Mesodermal cell (in vitro differentiated cells): ENCODE measurements at regions not wholly inside any gene's neighbourhood (a gene's known extent, or its start where the extent isn't known, plus 50 kb on each side); places are given as distances from the start of the nearest gene placed in this dataset.

Experiments used
- H3K27ac ChIP-seq: 2 replicates; pipeline ENCODE4 v1.7.0; 2013; ENCODE audit warnings: mild to moderate bottlenecking, low read depth, low read length, moderate library complexity; ENCODE audit not compliant: severe bottlenecking
- H3K36me3 ChIP-seq: 2 replicates; pipeline ENCODE4 v1.7.1; 2013; ENCODE audit warnings: mild to moderate bottlenecking, low read length, moderate library complexity; ENCODE audit not compliant: control insufficient read depth, insufficient read depth
- H3K4me1 ChIP-seq: one replicate; pipeline ENCODE4 v1.7.1; 2013; ENCODE audit warnings: mild to moderate bottlenecking, low read length; ENCODE audit not compliant: insufficient read depth, control insufficient read depth, poor library complexity, severe bottlenecking
- H3K4me3 ChIP-seq: 2 replicates; pipeline ENCODE4 v1.7.0; 2013; ENCODE audit warnings: low read length, control low read depth, mild to moderate bottlenecking; ENCODE audit not compliant: insufficient read depth, poor library complexity, severe bottlenecking; ENCODE audit errors: extremely low read depth
- H3K9me3 ChIP-seq: 2 replicates; pipeline ENCODE4 v1.7.1; 2013; ENCODE audit warnings: mild to moderate bottlenecking, low read length, moderate library complexity; ENCODE audit not compliant: control insufficient read depth
- WGBS, 2 experiments: methylation state at CpG; one replicate each; pipeline ENCODE4 v1.1.5; 2013; ENCODE audit warnings: missing lambda C conversion rate in 2 of 2; ENCODE audit not compliant: insufficient coverage in 2 of 2; 5-methylcytosine and 5-hydroxymethylcytosine counted together

GRCh38 chr13:106246666-106247188 lies 288.7 kb downstream of the EFNB2 start:
- WGBS, 2 experiments: 33% methylated on average over 1 of the region's 4 CpGs; no CpG with 5 or more reads in 1 of the 2 experiments
- Histone ChIP-seq H3K9me3 (no peaks in the 10 kb centered on the region), H3K4me1 (peaks cover 2% of the 10 kb centered on the region), H3K27ac (no peak overlapping the region), H3K4me3 (no peak overlapping the region), H3K36me3 (no peaks in the 10 kb centered on the region)

GRCh38 chr13:106246242-106246641 lies 289.2 kb downstream of the EFNB2 start:
- H3K4me3 ChIP-seq: no peak overlapping the region
- no peaks in the 10 kb centered on the region for H3K36me3 ChIP-seq
- H3K9me3 ChIP-seq: no peaks in the 10 kb centered on the region
- H3K27ac ChIP-seq: no peak overlapping the region
- H3K4me1 ChIP-seq: peaks cover 4% of the 10 kb centered on the region
- 45 to 71% methylated on average over 1 to 3 of the region's 3 CpGs for WGBS, 2 experiments

- 63 to 87% methylated on average over 3 to 4 of the region's 6 CpGs for WGBS, 2 experiments
- H3K36me3 ChIP-seq: no peaks in the 10 kb centered on the region
- H3K9me3 ChIP-seq: no peaks in the 10 kb centered on the region
- H3K4me1 ChIP-seq: peaks cover 4% of the 10 kb centered on the region
- no peak overlapping the region for H3K27ac ChIP-seq
- H3K4me3 ChIP-seq: no peak overlapping the region
Measured at GRCh38 chr13:106243011-106243565, 292.4 kb downstream of the EFNB2 start.

- H3K4me1 ChIP-seq: peaks cover 4% of the 10 kb centered on the region
- H3K4me3 ChIP-seq: no peak overlapping the region
- no peak overlapping the region for H3K27ac ChIP-seq
- no peaks in the 10 kb centered on the region for H3K9me3 ChIP-seq
- 91 to 93% methylated on average over 3 to 4 of the region's 10 CpGs for WGBS, 2 experiments
- no peaks in the 10 kb centered on the region for H3K36me3 ChIP-seq
Measured at GRCh38 chr13:106241974-106242953, 293.2 kb downstream of the EFNB2 start.

GRCh38 chr13:106238690-106239089 lies 296.8 kb downstream of the EFNB2 start:
- Histone ChIP-seq H3K4me1 (peaks cover 4% of the 10 kb centered on the region), H3K36me3 (no peaks in the 10 kb centered on the region), H3K9me3 (no peaks in the 10 kb centered on the region), H3K27ac (no peak overlapping the region), H3K4me3 (no peak overlapping the region)
- 98 to 99% methylated on average over 6 of the region's 8 CpGs for WGBS, 2 experiments

GRCh38 chr13:106234636-106235035 lies 300.8 kb downstream of the EFNB2 start:
- Histone ChIP-seq H3K27ac (no peak overlapping the region), H3K9me3 (no peaks in the 10 kb centered on the region), H3K4me1 (no peaks in the 10 kb centered on the region), H3K4me3 (no peak overlapping the region), H3K36me3 (no peaks in the 10 kb centered on the region)
- WGBS, 2 experiments: 95% methylated on average over 4 to 5 of the region's 9 CpGs

- no peaks in the 10 kb centered on the region for H3K4me1 ChIP-seq
- no peak overlapping the region for H3K27ac ChIP-seq
- H3K9me3 ChIP-seq: no peaks in the 10 kb centered on the region
- no CpG with 5 or more reads among the region's 1 CpG for WGBS, 2 experiments
- no peak overlapping the region for H3K4me3 ChIP-seq
- no peaks in the 10 kb centered on the region for H3K36me3 ChIP-seq
Measured at GRCh38 chr13:106233134-106233735, 302.2 kb downstream of the EFNB2 start.

- no peak overlapping the region for H3K4me3 ChIP-seq
- H3K36me3 ChIP-seq: no peaks in the 10 kb centered on the region
- no peaks in the 10 kb centered on the region for H3K9me3 ChIP-seq
- H3K4me1 ChIP-seq: no peaks in the 10 kb centered on the region
- H3K27ac ChIP-seq: no peak overlapping the region
- WGBS, 2 experiments: 86 to 90% methylated on average over 1 to 2 of the region's 3 CpGs
Measured at GRCh38 chr13:106232681-106233080, 302.8 kb downstream of the EFNB2 start.

- 83% methylated on average over 1 of the region's 1 CpG; no CpG with 5 or more reads in 1 of the 2 experiments for WGBS, 2 experiments
- Histone ChIP-seq H3K27ac (no peak overlapping the region), H3K36me3 (no peaks in the 10 kb centered on the region), H3K9me3 (no peaks in the 10 kb centered on the region), H3K4me3 (no peak overlapping the region), H3K4me1 (no peaks in the 10 kb centered on the region)
Measured at GRCh38 chr13:106230450-106230849, 305.0 kb downstream of the EFNB2 start.

GRCh38 chr13:106225126-106225525 lies 310.3 kb downstream of the EFNB2 start:
- H3K9me3 ChIP-seq: no peaks in the 10 kb centered on the region
- no peak overlapping the region for H3K4me3 ChIP-seq
- H3K4me1 ChIP-seq: no peaks in the 10 kb centered on the region
- no peaks in the 10 kb centered on the region for H3K36me3 ChIP-seq
- 57 to 100% methylated on average over 1 of the region's 2 CpGs for WGBS, 2 experiments
- no peak overlapping the region for H3K27ac ChIP-seq
